ENCODE measurements at regions not wholly inside any gene's neighbourhood (a gene's known extent, or its start where the extent isn't known, plus 50 kb on each side); places are given as distances from the start of the nearest gene placed in this dataset.
A peak's percentile ranks its signal among the peaks of the same experiment; 100 is the strongest.

DNA sequence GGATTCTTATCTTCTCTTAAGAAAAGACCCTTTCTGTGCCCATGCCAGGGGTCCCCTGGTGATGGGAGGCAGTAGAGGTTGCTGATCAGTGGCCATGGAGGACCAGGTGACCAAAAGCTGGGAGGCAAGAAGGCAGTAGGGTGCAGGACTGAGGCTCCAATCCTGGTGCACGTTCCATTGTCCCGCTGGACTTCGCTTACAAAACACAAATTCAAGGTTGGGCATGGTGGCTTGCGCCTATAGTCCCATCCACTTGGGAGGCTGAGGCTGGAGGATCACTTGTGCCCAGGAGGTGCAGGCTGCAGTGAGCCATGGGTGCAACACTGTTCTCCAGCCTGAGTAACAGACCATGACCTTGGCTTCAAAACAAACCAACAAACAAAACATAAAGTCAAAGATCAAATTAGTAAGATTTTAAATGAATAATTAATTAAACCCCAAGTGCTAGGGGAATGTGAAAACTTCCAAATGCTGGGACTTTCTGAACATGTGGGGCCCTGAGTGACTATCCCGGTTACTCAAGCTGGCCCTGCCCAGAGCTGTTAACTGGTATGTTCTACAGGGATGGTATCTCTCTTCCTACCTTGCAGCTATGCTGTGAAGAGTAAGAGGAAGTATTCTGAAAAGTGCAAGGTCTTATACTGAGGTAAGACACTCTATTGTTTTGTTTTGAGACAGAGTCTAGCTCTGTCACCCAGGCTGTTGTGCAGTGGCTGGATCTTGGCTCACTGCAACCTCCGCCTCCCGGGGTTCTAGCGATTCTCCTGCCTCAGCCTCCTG, 97.6 kb downstream of the LYZL2 start:
- DNase-seq (ENCODE audit: low spot score), result peak; percentile 7

DNA sequence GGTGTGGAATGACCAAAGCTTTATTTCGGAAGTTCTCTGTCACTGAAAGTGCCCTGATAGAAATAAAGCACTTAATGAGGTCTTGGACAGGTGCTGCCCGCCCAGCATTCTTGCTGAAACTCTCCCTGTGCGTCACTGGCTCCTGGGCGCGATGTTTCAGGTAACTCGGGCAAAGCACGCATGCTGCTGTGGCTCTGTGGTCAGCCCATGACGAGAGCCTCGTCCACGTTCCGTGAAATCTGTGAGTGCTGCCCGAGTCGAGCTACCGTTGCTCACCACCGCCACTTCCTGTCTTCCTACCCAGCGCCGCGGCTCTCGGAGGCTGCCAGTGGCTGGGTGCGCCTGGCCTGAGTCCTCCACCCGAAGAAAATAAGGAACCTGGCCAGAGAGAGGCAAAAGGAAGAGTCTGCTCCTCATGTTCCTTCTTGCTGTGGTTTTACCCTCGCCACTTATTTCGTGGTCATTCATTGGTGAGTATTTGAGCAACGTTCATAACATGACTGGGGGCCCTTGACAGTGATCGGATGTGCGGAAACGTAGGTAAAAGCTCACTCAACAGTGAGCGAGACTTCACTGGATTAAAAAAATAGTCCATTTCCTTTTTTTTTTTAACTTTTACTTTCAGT, 95.5 kb downstream of the MAP3K8 start:
- DNase-seq (ENCODE audit: low spot score), result no peak

DNA sequence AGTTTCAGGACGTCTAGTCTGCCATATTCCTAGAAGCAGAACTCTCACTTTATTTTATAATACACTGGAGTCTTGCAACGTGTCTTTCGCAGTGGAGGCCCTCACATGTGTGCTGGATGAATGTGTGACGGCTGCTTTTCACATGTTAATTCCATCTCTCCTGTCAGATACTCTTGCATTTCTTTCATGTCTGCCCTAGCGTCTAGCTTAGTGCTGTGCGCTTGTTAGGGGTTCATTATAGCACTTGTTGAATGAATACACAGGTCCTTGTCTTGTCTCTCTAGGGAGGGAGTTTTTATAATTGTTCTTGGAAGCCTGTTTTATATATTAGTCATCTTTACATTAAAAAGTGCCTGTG, 94.4 kb downstream of the MAP3K8 start:
- no peak for DNase-seq (ENCODE audit: low spot score)

DNA sequence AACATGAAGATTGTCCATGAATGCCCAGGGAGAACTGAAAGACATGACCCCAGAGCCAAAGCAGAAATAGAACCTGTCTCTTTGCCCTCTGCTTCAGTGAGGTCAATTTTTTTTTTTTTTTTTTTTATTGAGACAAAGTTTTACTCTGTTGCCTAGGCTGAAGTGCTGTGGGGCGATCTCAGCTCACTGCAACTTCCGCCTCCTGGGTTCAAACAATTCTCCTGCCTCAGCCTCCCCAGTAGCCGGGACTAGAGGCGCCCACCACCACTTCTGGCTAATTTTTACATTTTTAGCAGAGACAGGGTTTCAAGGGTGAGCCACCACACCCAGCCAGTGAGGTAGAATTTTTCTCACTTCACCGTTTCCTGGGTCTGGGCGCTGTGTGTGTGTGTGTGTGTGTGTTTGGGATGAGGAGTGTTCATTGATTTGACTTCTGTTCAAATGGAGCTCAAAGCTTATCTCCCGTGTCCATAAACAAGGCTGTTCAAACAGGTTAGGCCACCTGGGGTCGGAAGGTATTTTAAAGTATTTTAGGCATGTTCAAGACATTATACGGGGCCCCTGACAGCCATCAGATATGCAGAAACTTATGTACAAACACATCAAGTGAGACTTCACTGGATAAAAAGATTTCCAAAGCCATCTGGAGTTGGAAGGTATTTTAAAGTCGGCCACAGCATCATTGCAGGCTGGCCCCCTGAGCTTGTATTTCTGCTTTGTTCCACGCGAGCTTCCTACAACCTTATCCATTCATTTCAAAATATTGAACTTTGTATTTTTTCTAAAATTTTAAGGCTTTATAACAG, 93.8 kb downstream of the MAP3K8 start:
- DNase-seq (ENCODE audit: low spot score), result no peak

DNA sequence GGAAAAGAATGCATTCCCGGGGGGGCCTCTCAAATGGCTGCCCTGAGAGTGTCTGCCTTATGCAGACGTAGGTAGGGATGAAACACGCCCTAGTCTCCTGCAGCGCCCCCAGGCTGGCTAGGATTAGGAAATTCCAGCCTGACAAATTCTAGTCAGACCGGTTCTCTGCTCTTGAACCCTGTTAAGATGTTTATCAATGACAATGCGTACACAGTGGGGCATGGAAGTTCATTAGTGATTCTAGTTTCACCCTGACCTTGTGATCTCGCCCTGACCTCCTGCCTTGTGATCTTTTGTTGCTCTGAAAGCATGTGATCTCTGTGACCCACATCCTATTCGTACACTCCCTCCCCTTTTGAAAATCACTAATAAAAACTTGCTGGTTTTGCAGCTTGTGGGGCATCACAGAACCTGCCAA, 88.7 kb downstream of the MAP3K8 start:
- DNase-seq (ENCODE audit: low spot score), result peak; percentile 83

DNA sequence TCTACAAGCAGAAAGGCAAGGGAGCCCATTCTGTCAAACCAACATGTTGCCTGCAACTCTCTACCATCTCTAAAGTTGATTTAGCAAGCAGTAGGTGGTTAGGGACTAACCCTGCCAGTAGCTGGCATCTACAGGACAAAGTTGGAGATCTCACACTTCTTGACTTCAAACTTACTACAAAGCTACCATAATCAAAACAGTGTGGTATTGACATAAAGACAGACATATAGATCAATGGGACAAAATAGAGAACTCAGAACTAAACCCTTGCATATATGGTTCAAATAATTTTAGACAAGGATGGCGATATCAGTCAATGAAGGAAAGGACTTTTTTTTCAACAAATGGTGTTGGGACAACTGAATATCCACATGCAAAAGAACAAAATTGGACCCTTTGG, 84.9 kb downstream of the MAP3K8 start:
- DNase-seq (ENCODE audit: low spot score), result no peak

Measured in kidney tubule cell (primary cell).